Muscle of back (tissue), 3 donors: ENCODE measurements at regions not wholly inside any gene's neighbourhood (a gene's known extent, or its start where the extent isn't known, plus 50 kb on each side); places are given as distances from the start of the nearest gene placed in this dataset.
A peak's percentile ranks its signal among the peaks of the same experiment; 100 is the strongest.
"Not testable (repeated sequence)": the region's sequence is repeated elsewhere in the genome, so short reads cannot be mapped to it uniquely, and the experiment has no call there.

Experiments used
- DNase-seq, 3 donors: peaks; one replicate each; pipeline versions ENCODE4 v3.0.0 to v3.0.0-alpha.2; 2013

GRCh38 chr7:47092336-47092735, 489.6 kb downstream of the TNS3 start:
- DNase-seq: no peak

GRCh38 chr7:47091141-47091540, 490.8 kb downstream of the TNS3 start:
- DNase-seq: peak in 1 of 3 donors; percentile 62

GRCh38 chr7:47089461-47089860, 492.4 kb downstream of the TNS3 start:
- peak; percentile 24 to 68 (median 35) for DNase-seq

GRCh38 chr7:47089068-47089417, 492.9 kb downstream of the TNS3 start:
- DNase-seq: no peak

GRCh38 chr7:47088329-47089067, 493.4 kb downstream of the TNS3 start:
- DNase-seq: peak; percentile 76 to 86 (median 77)

GRCh38 chr7:47087866-47088265, 494.0 kb downstream of the TNS3 start:
- DNase-seq: no peak

GRCh38 chr7:47085491-47086275, 496.2 kb downstream of the TNS3 start:
- no peak for DNase-seq

GRCh38 chr7:47083476-47084250, 498.2 kb downstream of the TNS3 start:
- DNase-seq: no peak

GRCh38 chr7:47080816-47081215, 501.1 kb downstream of the TNS3 start:
- DNase-seq: no peak

- no peak for DNase-seq
Measured at GRCh38 chr7:47078241-47078640, 503.7 kb downstream of the TNS3 start.

GRCh38 chr7:47074702-47075153, 507.2 kb downstream of the TNS3 start:
- no peak for DNase-seq

- DNase-seq: no peak
Measured at GRCh38 chr7:47073284-47073683, 508.6 kb downstream of the TNS3 start.

- DNase-seq: no peak
Measured at GRCh38 chr7:47071866-47072265, 510.0 kb downstream of the TNS3 start.

- DNase-seq: no peak
Measured at GRCh38 chr7:47069385-47070076, 512.4 kb downstream of the TNS3 start.

GRCh38 chr7:47066976-47067614, 514.8 kb downstream of the TNS3 start:
- DNase-seq: peak in 1 of 3 donors; percentile 50

GRCh38 chr7:47056731-47057130, 525.2 kb downstream of the TNS3 start:
- DNase-seq: no peak

- not testable (repeated sequence) for DNase-seq
Measured at GRCh38 chr7:47052541-47053208, 529.2 kb downstream of the TNS3 start.

- DNase-seq: no peak
Measured at GRCh38 chr7:47049234-47049774, 532.6 kb downstream of the TNS3 start.

- peak in 1 of 3 donors; percentile 75 for DNase-seq
Measured at GRCh38 chr7:47047384-47047783, 534.5 kb downstream of the TNS3 start.

- no peak for DNase-seq
Measured at GRCh38 chr7:47046949-47047348, 535.0 kb downstream of the TNS3 start.
